MM.1S (cell line): ENCODE measurements at regions not wholly inside any gene's neighbourhood (a gene's known extent, or its start where the extent isn't known, plus 50 kb on each side); places are given as distances from the start of the nearest gene placed in this dataset.

Source experiments
- EZH2 ChIP-seq: fragments of 300-600 bp; sonication (generic); optimal IDR thresholded peaks from 2 replicates; pipeline ENCODE3; 2017; ENCODE audit warnings: low read depth, mild to moderate bottlenecking, antibody characterized with exemption, low read length, mixed read lengths
- EZH2phosphoT487 ChIP-seq: fragments of 300-600 bp; sonication (generic); IDR thresholded peaks from 2 replicates; pipeline ENCODE4 v1.6.1; 2018; ENCODE audit warnings: antibody characterized with exemption, low read length
- TF ChIP-seq, protein P1 (sequence below): fragments of 300-600 bp; sonication (generic); IDR thresholded peaks from 2 replicates; pipeline ENCODE4 v1.5.1; 2016; ENCODE audit warnings: antibody characterized with exemption, low read length, mixed read lengths

DNA sequence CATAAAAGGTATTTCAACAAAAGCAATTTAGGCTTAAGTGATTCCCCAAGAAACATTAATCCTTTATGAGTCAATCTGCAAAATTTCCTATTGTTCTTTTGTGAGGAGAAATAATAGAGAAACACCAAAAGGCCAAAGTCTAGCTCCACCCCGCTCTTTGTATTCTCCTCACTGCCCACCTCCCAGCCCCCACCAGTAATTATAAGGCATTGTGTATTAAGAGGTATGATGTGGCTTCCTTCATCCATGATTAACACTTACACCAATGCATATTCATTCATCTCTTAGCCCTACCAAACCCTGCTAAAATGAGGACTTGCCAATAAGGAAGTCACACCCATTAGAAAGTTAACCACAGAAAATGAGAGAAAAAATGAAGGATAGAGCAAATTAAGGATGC lies 105.3 kb upstream of the SPATA31D4 start:
- TF ChIP-seq, protein P1, sequence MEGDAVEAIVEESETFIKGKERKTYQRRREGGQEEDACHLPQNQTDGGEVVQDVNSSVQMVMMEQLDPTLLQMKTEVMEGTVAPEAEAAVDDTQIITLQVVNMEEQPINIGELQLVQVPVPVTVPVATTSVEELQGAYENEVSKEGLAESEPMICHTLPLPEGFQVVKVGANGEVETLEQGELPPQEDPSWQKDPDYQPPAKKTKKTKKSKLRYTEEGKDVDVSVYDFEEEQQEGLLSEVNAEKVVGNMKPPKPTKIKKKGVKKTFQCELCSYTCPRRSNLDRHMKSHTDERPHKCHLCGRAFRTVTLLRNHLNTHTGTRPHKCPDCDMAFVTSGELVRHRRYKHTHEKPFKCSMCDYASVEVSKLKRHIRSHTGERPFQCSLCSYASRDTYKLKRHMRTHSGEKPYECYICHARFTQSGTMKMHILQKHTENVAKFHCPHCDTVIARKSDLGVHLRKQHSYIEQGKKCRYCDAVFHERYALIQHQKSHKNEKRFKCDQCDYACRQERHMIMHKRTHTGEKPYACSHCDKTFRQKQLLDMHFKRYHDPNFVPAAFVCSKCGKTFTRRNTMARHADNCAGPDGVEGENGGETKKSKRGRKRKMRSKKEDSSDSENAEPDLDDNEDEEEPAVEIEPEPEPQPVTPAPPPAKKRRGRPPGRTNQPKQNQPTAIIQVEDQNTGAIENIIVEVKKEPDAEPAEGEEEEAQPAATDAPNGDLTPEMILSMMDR, result no peak
- TF ChIP-seq EZH2phosphoT487 (no peak), EZH2 (no peak)
